ENCODE measurements at regions not wholly inside any gene's neighbourhood (a gene's known extent, or its start where the extent isn't known, plus 50 kb on each side); places are given as distances from the start of the nearest gene placed in this dataset.

DNA sequence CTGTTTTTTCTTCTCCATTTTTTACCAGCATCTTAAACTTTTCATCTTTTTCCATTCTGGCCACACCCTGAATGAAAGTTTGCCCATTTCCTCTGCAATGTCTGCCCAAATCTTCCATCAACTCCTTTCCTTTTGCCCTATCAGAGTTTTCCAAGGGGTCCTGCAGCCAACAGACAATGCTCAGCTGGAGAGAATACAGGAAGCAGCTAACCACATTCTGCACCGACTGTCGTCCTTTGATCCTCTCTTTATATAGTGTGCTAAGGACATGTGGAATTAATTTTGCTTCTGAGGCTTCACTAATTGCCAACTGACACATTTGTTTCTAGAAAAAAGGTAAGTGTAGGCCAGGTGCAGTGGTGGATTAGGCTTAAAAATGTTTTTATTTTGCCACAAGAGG is 50.5 kb upstream of the DLX2 start:
- no peaks in the 10 kb centered on the region for H3K36me3 Mint-ChIP-seq (ENCODE audit: low read depth)
- H3K27ac Mint-ChIP-seq, result no peak overlapping the region
- H3K4me1 Mint-ChIP-seq, result no peaks in the 10 kb centered on the region
- peaks cover 20% of the 10 kb centered on the region for H3K27me3 Mint-ChIP-seq (ENCODE audit: low read depth)
- peaks cover 17% of the 10 kb centered on the region for H3K9me3 Mint-ChIP-seq
- no peak overlapping the region for H3K4me3 Mint-ChIP-seq
- TF ChIP-seq, protein P1, sequence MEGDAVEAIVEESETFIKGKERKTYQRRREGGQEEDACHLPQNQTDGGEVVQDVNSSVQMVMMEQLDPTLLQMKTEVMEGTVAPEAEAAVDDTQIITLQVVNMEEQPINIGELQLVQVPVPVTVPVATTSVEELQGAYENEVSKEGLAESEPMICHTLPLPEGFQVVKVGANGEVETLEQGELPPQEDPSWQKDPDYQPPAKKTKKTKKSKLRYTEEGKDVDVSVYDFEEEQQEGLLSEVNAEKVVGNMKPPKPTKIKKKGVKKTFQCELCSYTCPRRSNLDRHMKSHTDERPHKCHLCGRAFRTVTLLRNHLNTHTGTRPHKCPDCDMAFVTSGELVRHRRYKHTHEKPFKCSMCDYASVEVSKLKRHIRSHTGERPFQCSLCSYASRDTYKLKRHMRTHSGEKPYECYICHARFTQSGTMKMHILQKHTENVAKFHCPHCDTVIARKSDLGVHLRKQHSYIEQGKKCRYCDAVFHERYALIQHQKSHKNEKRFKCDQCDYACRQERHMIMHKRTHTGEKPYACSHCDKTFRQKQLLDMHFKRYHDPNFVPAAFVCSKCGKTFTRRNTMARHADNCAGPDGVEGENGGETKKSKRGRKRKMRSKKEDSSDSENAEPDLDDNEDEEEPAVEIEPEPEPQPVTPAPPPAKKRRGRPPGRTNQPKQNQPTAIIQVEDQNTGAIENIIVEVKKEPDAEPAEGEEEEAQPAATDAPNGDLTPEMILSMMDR (IDR thresholded peaks at IDR 0.05; ENCODE audit: unreplicated experiment in 3 of 3), result no peak

DNA sequence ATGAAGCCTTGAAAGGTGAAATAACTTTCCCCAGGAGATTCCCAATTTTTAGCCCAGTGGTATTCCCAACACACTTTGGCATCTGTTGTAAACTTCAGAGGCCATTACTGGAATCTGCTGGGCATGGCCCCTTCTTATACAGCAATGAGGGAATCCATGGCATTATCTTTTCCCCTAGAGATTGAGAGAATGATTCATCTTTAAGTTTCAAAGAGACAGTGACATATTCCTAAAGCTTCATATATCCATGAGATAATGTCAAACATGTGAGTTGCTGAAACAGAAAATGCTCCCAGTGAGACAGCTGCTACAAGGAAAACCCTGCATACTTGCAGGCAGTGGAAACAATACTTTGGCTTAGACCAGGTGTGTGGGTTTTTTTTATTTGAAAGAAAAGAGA is 51.1 kb upstream of the DLX2 start:
- TF ChIP-seq, protein P1 (IDR thresholded peaks at IDR 0.05; ENCODE audit: unreplicated experiment in 3 of 3), result no peak
- Mint-ChIP-seq H3K9me3 (peaks cover 17% of the 10 kb centered on the region), H3K27ac (no peak overlapping the region), H3K4me3 (no peak overlapping the region), H3K27me3 (ENCODE audit: low read depth) (peaks cover 14% of the 10 kb centered on the region), H3K36me3 (ENCODE audit: low read depth) (no peaks in the 10 kb centered on the region), H3K4me1 (no peaks in the 10 kb centered on the region)

DNA sequence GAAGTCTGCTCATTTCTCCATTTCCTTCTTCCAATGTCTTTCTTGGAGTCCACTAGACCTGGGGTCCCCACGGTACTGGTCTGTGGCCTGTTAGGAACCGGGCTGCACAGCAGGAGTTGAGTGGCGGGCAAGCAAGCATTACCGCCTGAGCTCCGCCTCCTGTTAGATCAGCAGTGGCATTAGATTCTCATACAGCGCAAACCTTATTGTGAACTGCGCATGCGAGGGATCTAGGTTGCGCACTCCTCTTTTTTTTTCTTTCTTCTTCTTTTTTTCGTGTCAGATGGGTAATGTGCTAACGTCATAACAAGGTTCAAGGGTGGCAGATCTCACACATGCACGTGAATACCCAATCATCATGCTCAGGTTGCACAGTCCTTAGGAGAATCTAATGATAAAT is 53.1 kb upstream of the DLX2 start:
- TF ChIP-seq, protein P1 (IDR thresholded peaks at IDR 0.05; ENCODE audit: unreplicated experiment in 3 of 3), result no peak
- H3K27me3 Mint-ChIP-seq (ENCODE audit: low read depth), result peaks cover 17% of the 10 kb centered on the region
- no peaks in the 10 kb centered on the region for H3K36me3 Mint-ChIP-seq (ENCODE audit: low read depth)
- no peak overlapping the region for H3K27ac Mint-ChIP-seq
- H3K4me1 Mint-ChIP-seq, result no peaks in the 10 kb centered on the region
- peaks cover 17% of the 10 kb centered on the region for H3K9me3 Mint-ChIP-seq
- no peak overlapping the region for H3K4me3 Mint-ChIP-seq

DNA sequence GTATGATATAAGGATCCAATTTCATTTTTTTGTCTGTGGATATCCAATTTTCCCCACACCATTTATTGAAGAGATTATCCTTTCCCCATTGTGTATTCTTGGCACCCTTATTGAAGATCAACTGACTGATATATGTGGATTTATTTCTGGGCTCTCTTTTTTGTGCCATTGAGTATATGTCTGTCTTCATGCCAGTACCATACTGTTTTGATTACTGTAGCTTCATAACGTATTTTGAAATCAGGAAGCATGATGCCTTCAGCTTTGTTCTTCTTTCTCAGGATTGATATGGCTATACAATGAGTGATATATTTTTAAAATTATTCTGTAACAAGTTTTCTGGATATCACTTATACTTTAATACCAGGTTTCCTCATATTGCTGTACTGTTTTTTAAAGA is 58.1 kb upstream of the DLX2 start:
- H3K4me3 Mint-ChIP-seq, result no peak overlapping the region
- H3K9me3 Mint-ChIP-seq, result peaks cover 14% of the 10 kb centered on the region
- no peaks in the 10 kb centered on the region for H3K36me3 Mint-ChIP-seq (ENCODE audit: low read depth)
- no peaks in the 10 kb centered on the region for H3K4me1 Mint-ChIP-seq
- no peak overlapping the region for H3K27ac Mint-ChIP-seq
- TF ChIP-seq, protein P1 (IDR thresholded peaks at IDR 0.05; ENCODE audit: unreplicated experiment in 3 of 3), result no peak
- H3K27me3 Mint-ChIP-seq (ENCODE audit: low read depth), result peaks cover 12% of the 10 kb centered on the region

DNA sequence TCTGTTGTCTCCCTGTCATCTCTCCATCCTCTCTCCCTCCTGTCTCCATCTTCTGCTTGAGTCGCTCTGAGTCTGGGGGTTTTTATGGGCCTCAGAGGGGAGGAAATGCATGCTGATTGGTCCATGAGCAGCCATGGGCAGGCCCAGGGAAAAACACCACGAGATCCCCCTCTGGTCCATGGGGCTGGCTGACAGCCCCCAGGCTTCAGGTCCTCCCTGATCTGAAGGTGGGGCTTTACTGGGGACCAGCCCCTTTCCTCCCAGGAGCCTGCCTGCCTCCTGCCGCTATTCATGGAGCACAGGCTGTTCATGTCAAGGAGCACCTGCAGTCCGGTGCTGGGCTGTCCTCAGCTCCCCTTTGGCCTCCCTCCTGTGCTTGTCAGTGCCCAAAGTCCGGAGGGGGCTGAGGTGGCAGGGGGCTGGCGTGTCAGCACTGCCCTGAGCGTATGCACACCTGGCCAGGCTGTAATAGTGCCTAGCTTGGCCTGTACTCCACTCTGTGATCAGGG is 59.6 kb upstream of the DLX2 start:
- H3K27ac Mint-ChIP-seq, result no peak overlapping the region
- TF ChIP-seq, protein P1 (IDR thresholded peaks at IDR 0.05; ENCODE audit: unreplicated experiment in 3 of 3), result no peak
- H3K9me3 Mint-ChIP-seq, result peaks cover 14% of the 10 kb centered on the region
- no peak overlapping the region for H3K4me3 Mint-ChIP-seq
- H3K36me3 Mint-ChIP-seq (ENCODE audit: low read depth), result no peaks in the 10 kb centered on the region
- H3K4me1 Mint-ChIP-seq, result no peaks in the 10 kb centered on the region
- peaks cover 12% of the 10 kb centered on the region for H3K27me3 Mint-ChIP-seq (ENCODE audit: low read depth)

DNA sequence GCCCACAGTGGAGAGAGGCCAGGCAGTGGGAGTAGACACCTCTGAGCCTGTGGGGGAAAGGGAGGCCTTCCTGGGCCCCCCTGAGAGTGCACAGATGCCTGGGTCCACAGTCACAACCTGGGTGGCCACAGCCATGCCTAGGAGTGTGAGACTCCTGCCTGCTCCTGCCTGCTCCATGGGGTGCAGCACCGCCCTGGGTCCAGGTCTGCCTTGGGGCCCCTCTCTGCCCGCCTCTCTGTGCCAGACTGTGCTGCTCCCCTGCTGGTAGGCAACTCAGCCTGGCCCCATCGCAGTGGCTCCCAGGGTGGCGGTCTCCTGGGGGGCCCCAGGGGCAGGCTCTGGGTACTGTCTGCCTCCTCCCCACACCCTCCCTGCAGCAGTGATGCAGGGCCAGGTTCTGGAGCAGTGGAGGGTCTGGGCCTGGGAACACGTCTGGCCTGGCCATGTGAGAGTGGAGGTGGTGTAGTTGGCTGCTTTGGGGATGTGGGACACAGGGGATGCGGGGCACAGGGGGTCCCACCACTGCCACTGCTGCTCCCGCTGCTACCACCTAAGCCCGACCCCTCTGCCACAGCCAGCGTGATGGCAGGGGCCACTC is 60.1 kb upstream of the DLX2 start:
- no peak overlapping the region for H3K27ac Mint-ChIP-seq
- H3K4me3 Mint-ChIP-seq, result no peak overlapping the region
- H3K9me3 Mint-ChIP-seq, result peaks cover 14% of the 10 kb centered on the region
- no peaks in the 10 kb centered on the region for H3K4me1 Mint-ChIP-seq
- peaks cover 12% of the 10 kb centered on the region for H3K27me3 Mint-ChIP-seq (ENCODE audit: low read depth)
- no peaks in the 10 kb centered on the region for H3K36me3 Mint-ChIP-seq (ENCODE audit: low read depth)
- TF ChIP-seq, protein P1 (IDR thresholded peaks at IDR 0.05; ENCODE audit: unreplicated experiment in 3 of 3), result no peak
